Activated CD4-positive, alpha-beta T cell treated with anti-CD3 and anti-CD28 coated beads, Interleukin-2, amount 50 U/mL, for 1 hour (primary cell): ENCODE measurements at regions not wholly inside any gene's neighbourhood (a gene's known extent, or its start where the extent isn't known, plus 50 kb on each side); places are given as distances from the start of the nearest gene placed in this dataset.
"Not testable (repeated sequence)": the region's sequence is repeated elsewhere in the genome, so short reads cannot be mapped to it uniquely, and the experiment has no call there.

Source experiments
- DNase-seq: peaks from one replicate; pipeline ENCODE4 v3.0.0-alpha.2; 2020

DNA sequence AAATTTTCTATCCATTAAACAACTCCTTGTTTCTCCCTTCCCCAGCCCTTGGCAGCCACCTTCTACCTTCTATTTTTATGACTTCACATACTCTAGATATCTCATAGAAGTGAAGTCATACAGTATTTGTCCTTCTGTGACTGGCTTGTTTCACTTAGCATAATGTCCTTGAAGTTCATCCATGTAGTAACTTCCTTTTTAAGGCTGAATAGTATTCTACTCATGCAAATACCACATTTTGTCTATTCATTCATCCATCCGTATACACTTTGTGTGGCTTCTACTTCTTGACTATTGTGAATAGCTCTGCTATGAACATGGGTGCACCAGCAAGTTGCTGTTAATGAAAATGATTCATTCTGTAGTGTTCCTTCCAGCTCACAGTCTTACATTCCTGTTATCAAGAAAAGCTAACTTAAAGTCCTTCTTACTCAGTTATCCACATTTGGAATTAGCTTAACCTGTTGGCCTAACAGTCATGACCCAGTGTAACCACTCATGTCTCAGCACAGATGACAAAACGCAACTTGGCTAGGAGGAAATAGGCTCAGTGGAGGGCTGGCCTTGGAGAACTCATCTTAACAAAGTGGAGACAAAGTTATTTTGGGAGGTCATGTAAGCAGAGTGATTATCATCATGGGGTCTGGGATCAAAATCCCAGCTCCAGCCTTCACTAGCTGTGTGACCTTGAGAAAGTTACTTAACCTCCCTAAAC lies 129.7 kb upstream of the MAP3K1 start:
- DNase-seq = no peak

DNA sequence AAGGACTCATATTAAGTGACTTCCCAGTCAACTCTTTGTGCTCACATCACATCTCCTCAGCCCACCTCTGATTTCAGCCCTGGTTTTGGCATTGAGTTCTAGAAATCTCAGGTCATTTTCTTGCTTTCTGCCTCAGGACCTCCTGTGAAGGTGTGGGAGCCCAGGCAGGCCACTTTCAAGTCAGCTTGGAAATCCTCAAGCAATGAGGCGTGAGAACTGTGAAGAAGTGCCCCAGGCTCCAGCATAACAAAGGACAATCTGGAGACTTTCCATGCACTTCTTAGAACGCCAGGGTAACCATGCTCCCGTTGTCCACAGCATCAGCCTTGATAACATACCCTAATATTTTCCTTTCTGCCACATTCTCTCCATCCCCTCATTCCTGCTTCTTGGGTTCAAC lies 131.2 kb upstream of the MAP3K1 start:
- DNase-seq = no peak

DNA sequence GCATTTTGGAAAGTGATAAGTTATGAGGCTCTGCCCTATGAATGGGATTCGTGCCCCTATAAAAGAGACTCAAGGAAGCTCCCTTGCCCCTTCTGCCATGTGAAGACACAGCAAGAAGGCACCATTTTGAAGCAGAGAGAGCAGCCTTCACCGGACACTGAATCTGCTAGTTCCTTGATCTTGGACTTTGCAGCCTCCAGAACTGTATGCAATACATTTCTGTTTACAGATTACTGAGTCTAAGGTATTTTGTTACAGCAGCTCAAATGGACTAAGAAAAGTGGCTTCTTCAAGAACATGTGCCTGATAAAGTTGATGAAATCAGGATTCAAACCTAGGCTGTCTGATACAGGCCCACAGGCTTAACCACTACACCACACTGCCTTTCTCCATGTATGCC lies 131.6 kb upstream of the MAP3K1 start:
- no peak for DNase-seq

DNA sequence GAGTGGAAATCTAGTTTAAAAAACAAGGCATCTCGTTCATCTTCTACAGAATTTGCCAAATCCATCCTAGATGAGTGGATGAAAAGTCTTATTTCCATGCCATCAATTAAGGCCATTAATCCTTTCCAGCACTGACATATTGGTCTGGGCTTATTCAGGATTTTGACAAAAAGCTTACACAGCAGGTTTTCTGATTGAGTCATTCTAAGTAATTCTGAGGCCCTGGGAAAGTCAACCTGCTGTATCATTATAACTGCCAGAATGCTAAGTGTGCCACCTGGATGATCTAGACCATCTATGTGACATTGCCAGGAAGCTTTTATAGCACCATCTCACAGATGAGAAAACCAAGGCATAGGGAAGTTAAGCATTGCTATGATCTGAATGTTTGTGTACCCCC lies 132.1 kb upstream of the MAP3K1 start:
- no peak for DNase-seq

- DNase-seq = no peak
Measured at GRCh38 chr5:56681346-56681745, 134.0 kb upstream of the MAP3K1 start.

DNA sequence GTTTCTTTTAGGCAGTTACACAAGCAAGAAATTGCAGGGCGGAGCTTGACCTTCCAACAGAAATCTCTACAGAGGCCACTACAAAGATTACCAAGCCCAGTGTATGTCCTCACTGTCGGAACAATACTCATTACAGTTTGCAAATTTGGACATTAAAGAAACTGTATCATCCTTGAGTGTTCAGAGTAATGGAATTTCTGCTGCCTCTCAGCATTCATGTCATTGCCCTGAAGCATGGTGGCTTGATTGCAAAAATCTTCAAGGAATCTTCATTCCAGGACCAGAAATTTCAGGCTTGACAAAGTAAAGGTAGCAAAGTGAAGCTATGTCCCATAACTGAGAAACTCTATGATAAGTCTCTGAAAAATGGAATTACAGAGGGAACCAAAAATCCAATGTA lies 134.6 kb upstream of the MAP3K1 start:
- DNase-seq = no peak

- no peak for DNase-seq
Measured at GRCh38 chr5:56677690-56678305, 137.6 kb upstream of the MAP3K1 start.

- no peak for DNase-seq
Measured at GRCh38 chr5:56676091-56676768, 139.1 kb upstream of the MAP3K1 start.

DNA sequence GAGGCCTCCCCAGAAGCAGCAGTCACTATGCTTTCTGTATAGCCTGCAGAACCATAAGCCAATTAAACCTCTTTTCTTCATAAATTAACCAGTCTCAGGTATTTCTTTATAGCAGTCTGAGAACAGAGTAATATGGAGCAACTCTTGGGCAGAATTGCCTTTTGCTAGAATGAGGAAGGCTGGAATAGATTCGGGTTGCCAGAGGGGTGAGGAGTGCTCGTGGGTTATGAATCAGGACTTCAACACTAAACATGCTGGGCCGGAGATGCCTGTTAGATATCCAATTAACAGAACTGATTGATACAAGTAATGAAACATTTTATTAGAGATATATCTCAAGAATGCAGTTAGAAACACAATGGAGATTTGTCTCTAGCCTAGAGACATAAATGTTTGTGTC lies 140.9 kb upstream of the MAP3K1 start:
- no peak for DNase-seq

GRCh38 chr5:56673171-56673570 lies 142.2 kb upstream of the MAP3K1 start:
- no peak for DNase-seq

DNA sequence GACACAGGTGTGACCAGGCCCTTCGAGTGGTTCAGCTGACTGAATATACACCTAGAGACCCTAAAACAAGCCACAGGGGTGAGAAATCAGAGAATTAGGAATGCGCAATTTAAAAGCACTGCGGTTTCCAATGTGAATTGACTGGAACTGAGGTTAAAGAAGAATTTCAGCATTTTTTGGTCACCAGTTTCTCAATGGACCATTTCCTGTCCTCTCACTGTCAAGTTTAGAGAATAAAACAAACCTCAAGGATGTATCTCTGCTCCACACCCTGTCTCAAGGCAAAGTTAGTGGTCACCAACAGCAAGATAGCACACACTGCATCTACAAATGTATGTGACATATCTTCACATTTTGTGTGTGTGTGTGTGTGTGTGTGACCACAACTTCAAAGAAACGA lies 143.8 kb upstream of the MAP3K1 start:
- no peak for DNase-seq

GRCh38 chr5:56670916-56671315 lies 144.4 kb upstream of the MAP3K1 start:
- no peak for DNase-seq

DNA sequence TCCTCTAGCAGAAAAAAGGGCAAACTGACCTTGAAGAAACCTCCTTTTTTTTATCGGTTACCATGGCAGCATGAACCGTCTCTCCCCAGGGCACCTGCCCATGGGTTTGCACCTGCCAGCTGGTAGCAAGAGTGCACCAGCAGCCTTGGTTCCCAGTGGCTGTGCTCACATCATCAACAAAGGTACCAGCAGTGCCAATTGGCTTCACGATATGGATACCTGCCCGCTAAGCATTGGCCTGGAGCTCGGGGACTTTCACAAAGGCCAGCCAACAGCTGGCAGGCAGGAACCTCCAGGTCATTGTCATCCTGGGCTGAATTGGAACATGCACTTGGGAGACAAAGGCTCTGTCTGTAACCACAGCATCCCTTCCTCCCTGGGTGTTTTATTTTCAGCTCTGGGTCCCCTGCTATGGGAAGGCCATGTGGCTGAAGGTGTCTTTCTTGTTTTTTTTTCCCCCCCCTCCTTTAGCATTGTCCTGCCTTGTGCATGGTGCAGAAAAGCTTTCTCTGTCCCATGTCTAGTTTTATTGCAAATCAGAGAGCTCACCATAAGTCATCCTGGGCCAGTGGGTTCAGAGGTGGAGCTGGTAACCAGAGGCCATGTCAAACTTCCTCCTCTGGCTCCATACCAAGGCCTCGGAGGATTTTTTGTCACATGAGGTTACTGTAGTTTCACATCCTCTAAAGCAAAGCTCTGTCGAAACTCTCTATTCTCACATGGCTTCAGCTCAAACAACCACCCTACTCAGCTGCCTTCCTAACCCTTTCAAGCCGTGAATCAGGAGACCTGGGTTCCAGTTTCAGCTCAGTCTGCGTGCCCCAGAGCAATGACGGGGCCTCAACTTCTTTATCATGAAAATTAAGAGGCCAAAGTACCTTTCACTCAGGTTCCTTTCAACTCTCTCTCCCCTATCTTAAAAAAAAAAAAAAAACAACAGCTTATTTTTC lies 145.5 kb upstream of the MAP3K1 start:
- DNase-seq = no peak

DNA sequence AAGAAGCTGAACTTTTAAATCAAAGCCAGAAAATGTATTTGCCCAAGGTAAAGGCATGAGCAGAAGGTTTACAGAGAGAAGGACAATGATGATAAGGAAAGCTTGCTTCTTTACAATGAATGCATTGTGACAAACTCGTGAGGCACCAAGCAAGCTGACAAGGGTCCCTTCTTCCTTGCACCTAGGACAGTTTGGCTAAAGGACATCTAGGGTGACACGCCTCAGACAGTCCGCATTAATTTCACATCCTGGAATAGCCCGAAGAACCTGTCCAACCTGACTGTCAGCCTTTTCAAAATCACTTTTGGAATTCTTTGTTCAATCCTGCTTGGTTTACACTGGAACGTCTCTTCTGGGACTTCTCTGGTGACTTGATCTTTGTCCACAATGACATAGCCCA lies 146.4 kb upstream of the MAP3K1 start:
- DNase-seq = no peak

- DNase-seq = no peak
Measured at GRCh38 chr5:56667692-56668091, 147.7 kb upstream of the MAP3K1 start.

DNA sequence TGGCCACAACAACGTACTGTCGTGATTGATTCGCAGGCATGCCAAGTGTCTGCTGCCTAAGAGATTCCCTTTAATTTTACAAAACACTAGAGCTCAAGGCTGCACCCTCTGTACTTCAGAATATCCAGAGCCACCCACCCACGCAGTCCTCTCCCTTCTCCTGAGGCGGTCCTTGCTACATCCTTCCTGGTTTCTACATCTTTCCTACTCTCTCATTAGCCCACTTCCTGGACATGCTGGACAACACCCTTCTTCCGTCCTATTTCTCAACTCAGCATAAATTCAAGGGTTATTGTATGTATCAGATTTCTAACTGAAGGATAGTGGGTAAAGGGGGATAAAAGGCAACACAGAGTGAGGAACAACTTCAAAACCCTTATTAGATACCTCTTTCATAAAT lies 148.4 kb upstream of the MAP3K1 start:
- DNase-seq = no peak

GRCh38 chr5:56665117-56665516 lies 150.2 kb upstream of the MAP3K1 start:
- DNase-seq = not testable (repeated sequence)

DNA sequence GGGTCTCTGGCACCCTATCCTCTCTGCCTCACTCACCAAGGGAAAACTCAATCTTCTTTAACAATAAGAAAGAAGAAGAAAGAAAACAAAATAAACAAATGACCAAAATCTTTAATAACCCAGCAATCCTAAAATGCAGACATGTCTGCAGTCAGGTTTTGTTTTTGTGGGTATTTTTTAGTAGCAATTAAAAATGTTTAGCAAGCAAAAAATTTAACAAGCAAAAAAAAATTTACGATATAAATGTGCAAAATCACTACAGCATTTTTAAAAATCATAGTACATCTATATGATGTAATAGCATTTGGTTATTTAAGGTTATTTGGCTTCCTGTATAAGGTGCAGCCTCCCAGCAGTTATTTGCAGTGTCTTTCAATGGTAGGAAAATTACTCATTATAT lies 151.3 kb upstream of the MAP3K1 start:
- no peak for DNase-seq

DNA sequence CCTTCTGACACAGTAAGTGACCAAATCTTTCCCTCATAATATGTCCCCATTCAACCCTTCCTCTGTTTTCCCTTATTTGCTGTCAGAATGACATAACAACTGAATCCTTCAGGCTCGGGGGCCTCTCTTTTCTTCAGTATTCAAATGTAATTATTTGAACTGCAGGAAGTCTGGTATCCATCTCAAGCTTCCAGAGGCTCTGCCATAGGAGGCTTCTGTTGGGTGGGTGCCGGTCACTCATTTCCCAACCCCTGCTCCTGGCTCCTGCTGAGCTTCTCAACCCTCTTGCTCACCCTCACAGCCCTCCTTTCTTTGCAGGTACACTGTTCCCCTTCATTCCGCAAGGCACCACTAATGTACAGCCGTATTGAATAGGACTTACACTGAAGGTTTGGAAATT lies 151.8 kb upstream of the MAP3K1 start:
- no peak for DNase-seq

- DNase-seq = no peak
Measured at GRCh38 chr5:56662893-56663292, 152.5 kb upstream of the MAP3K1 start.

- no peak for DNase-seq
Measured at GRCh38 chr5:56659971-56660370, 155.4 kb upstream of the MAP3K1 start.

DNA sequence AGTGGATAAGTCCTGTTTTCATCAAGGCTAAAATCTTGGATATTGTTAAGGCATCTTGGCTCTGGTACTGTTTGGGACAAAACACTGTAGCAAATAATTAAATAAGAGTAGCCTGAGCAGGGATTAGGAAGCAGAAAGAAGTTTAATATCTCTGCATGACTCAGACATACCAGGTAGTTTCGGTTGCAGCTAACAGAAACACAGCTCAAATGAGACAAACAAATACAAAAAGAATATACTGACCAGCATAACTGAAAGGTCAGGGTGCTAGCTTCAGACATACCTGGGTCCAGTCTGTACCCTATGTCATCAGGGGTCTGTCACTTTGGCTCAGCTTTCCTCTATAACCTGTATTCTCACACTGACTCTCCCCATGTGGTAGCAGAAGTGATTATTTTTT lies 156.4 kb upstream of the MAP3K1 start:
- no peak for DNase-seq
